Skeletal muscle cell (primary cell): ENCODE measurements at regions not wholly inside any gene's neighbourhood (a gene's known extent, or its start where the extent isn't known, plus 50 kb on each side); places are given as distances from the start of the nearest gene placed in this dataset.
A peak's percentile ranks its signal among the peaks of the same experiment; 100 is the strongest.
"Not testable (repeated sequence)": the region's sequence is repeated elsewhere in the genome, so short reads cannot be mapped to it uniquely, and the experiment has no call there.

Experiments
- DNase-seq: peaks from one replicate; pipeline ENCODE4 v3.0.0-alpha.2; 2010; ENCODE audit warnings: low read depth
- H3K4me3 ChIP-seq: 2 replicates; pipeline ENCODE4 v1.5.1; 2011; ENCODE audit warnings: low read depth, mild to moderate bottlenecking, control low read depth, low read length, moderate library complexity

- no peak for DNase-seq
- no peak overlapping the region for H3K4me3 ChIP-seq
Observed at GRCh38 chr16:59690216-59690615, 956.1 kb upstream of the GOT2 start.

- H3K4me3 ChIP-seq = no peak overlapping the region
Observed at GRCh38 chr16:59688006-59688405, 953.9 kb upstream of the GOT2 start.

GRCh38 chr16:59686405-59686804 is 952.3 kb upstream of the GOT2 start:
- DNase-seq = no peak
- no peak overlapping the region for H3K4me3 ChIP-seq

More at GRCh38 chr16:59688006-59688405, 953.9 kb upstream of the GOT2 start:
- no peak for DNase-seq

GRCh38 chr16:59684911-59685310 is 950.8 kb upstream of the GOT2 start:
- DNase-seq = peak; percentile 10
- no peak overlapping the region for H3K4me3 ChIP-seq

- no peak for DNase-seq
- H3K4me3 ChIP-seq = no peak overlapping the region
Observed at GRCh38 chr16:59683709-59684108, 949.6 kb upstream of the GOT2 start.

DNA sequence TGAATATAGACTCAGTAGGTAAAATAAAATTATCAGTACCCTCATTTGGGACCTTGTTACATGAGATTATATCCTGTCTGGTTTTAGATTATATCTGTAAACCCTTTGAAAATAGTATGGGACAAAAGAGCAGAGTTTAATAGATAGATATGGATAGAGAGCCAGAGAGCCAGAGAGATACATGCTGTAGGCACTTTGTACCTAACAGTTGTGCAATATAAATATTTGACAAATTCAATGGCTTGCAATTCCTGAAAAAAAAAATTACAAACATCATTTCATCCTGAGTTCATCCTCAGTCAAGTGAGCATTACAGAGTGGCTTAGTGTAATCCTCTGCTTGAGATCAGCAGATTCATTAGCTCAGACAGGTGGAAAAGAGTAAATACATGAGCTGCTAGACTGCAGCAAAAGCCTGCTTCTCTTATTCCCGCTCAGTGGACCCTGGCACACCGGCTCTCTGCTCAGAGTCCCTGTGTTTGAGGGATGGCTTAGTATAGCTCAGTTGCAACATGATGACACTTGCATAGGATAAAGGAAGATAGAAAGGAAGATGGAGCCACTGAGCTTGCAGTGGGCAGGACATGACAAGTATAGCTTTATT is 931.6 kb upstream of the GOT2 start:
- H3K4me3 ChIP-seq = no peak overlapping the region
- no peak for DNase-seq

DNA sequence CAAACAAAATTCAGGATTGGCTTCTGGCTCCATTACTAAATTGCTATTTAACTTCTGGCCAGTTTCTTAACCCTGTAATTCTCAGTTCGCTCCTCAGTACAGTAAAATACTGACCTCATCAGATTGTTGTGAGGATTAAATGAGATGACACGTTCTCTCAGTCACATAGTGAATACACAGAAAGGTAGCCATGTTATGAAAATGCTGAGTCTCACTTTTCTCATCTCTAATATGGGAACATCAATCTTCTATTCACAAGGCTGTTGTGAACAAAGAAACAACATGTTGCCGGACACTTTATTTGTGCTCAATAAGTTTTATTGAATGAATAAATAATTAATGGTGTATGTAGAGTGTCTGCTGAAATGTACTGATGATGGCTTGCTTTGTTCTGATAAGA is 924.5 kb upstream of the GOT2 start:
- H3K4me3 ChIP-seq = no peak overlapping the region
- no peak for DNase-seq

DNA sequence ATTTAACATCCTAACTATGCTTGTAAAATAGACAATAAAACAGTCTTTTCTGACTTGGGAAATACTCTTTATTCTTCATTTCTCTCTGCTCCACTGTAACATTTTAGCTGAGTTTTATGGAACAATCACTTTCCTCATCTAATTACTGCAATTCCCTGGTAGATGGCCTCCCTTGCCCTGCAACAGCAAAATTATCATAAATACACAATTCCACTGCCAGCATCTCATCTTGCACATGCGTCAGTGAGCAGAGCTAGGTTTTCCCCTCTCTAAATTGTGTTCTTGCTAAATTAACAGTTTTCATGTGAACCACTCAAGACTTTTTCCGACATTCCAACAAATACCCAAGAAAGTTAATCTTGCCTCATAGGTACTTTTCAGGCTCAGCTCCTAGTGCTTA is 920.9 kb upstream of the GOT2 start:
- H3K4me3 ChIP-seq = no peak overlapping the region
- DNase-seq = no peak

- no peak for DNase-seq
- no peak overlapping the region for H3K4me3 ChIP-seq
Observed at GRCh38 chr16:59654455-59654854, 920.3 kb upstream of the GOT2 start.

DNA sequence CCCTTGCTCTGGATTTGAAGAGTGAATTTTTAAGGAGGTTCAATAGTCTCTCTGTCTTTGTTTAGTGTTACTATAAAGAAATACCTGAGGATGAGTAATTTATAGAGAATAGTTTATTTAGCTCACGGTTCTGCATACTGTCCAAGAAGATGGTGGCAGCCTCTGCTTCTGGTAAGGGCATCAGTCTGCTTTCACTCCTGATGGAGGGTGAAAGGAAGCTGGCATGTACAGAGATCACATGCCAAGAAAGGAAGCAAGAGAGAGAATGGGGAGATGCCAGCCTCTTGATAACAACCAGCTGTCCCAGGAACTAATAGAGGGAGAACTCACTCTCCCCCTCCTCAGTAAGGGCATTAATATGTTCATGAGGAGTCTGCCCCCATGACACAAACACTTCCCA is 917.5 kb upstream of the GOT2 start:
- no peak overlapping the region for H3K4me3 ChIP-seq
- DNase-seq = no peak

DNA sequence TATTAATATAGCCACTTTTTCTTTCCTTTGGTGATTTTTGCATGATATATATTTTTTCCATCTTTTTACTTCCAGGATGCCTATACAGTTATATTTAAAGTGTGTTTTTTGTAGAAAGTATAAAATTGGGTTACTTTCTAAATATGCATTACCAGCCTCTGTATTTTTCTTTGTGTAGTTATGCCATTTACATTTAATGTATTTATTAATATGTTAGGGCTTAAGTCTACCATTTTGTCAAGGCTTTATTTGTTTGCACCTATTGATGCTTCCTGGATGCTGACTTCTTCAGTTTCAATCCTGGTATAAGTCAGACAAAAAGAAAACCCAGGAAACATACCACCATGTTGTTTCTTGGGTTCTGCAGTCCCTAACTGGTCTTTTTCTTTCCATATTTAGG is 911.1 kb upstream of the GOT2 start:
- no peak for DNase-seq
- H3K4me3 ChIP-seq = no peak overlapping the region

GRCh38 chr16:59635674-59636073 is 901.6 kb upstream of the GOT2 start:
- no peak overlapping the region for H3K4me3 ChIP-seq

DNA sequence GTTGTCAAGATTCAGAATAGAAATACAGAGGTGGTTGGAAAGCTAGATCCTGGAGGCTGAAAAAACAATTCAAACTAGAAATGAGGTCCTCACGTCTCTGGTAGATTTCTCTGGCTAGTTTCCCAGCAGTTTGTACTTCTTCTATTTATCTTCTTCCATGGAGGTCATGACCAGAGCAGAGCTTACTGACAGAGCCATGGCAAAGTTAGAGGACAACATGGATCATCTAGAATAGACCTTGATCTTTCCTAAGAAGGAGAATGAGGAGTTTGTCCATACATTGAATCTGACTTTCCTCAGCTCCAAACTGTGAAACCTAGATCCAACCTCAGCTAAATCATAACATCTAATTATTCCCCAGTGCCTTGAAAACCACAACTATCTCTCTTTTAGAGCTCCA is 900.8 kb upstream of the GOT2 start:
- DNase-seq = peak; percentile 42
- H3K4me3 ChIP-seq = no peak overlapping the region

More at GRCh38 chr16:59635674-59636073, 901.6 kb upstream of the GOT2 start:
- DNase-seq = peak; percentile 26

DNA sequence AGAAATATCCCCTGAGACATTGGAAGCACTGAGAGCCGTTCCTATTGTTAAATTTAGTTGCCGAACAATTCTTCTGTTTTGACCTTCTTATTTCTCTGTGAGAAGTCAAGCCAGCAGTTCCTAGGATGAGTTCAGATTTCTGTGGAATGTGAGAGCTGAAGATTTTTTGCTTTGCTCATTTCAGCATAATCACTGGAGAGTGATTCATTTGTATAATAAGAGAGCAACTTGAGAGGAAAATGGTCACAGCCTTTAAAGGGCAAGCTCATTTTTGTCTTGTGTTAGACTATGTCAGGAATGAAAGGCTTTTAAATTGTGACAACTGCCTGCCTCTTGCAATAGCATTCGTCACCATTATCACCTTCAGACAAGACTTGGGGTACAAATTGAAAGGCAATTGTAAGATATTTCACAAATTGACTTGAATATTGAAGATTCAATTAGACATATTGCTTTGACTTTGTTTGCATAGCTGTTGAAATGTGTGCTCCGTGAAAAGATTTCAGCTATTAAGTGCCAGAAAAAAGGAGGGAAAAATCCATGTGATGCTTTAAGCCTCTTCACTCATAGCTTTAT is 900.0 kb upstream of the GOT2 start:
- H3K4me3 ChIP-seq = no peak overlapping the region
- DNase-seq = peak; percentile 49

- peak; percentile 41 for DNase-seq
- no peak overlapping the region for H3K4me3 ChIP-seq
Observed at GRCh38 chr16:59632276-59632855, 898.2 kb upstream of the GOT2 start.

DNA sequence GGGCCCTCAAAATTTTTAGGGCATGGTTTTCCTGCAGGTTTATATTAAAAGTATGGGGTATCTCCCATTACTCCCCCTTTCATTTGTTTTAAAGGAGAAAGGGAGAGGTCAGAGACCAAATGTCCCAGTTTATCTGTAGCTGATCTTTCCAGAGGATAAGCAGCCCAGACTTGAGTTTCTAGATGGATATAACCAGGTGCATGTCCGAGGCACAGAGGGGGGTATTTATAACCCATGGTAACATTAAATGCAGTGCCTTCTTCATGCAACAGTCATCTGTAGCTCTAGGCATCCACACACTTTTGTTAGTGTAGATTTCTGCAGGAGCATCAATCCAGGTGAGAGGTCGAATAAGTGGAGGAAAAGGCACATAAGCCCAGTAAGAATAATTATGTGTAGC is 890.3 kb upstream of the GOT2 start:
- H3K4me3 ChIP-seq = not testable (repeated sequence)

DNA sequence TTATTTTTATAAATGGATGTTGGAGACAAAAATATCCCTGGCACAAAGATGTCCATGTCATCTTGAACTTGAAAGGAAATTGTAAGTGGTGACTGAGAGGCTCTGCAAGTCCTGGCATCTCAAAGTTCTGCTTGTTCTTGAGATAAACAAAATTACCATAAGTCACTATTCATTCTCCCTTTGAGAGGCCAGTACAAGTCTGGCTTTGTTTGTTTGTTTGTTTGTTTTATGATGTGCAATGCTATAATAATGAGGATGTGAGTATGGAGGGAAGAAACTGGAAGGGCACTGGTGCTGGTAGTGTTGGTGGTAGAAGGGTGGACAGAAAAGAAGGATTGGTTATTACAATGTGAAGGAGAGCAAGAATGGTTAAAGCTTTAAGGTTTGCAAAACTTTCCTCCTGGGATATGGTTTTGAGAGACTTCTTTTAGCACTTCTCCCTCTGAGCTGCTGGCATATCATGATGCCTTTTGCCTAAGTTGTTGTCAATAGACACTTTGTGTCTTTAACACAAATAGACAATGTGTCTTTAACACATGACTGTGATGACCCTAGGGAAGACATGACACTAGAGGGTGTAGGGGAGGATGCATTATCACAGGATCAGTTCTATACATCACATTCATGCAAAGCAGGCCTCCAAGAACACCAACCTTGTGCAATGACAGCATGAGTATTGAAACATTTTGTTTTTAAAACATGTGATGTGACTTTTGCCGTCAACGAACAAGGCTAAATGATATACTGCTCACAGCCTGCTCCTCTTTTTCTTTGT is 880.5 kb upstream of the GOT2 start:
- no peak overlapping the region for H3K4me3 ChIP-seq
- DNase-seq = no peak

More for the DNA sequence above, 890.3 kb upstream of the GOT2 start:
- not testable (repeated sequence) for DNase-seq

GRCh38 chr16:59612910-59613620 is 878.9 kb upstream of the GOT2 start:
- not testable (repeated sequence) for H3K4me3 ChIP-seq, DNase-seq

GRCh38 chr16:59612094-59612493 is 878.0 kb upstream of the GOT2 start:
- no peak for DNase-seq
- no peak overlapping the region for H3K4me3 ChIP-seq

- no peak for DNase-seq
- no peak overlapping the region for H3K4me3 ChIP-seq
Observed at GRCh38 chr16:59611556-59611955, 877.4 kb upstream of the GOT2 start.
